Cardiac muscle cell (in vitro differentiated cells and primary cell): ENCODE measurements at regions not wholly inside any gene's neighbourhood (a gene's known extent, or its start where the extent isn't known, plus 50 kb on each side); places are given as distances from the start of the nearest gene placed in this dataset.

ENCODE experiments used
- DNase-seq, 2 donors: peaks; one replicate each; pipeline versions ENCODE4 v3.0.0 to v3.0.0-alpha.2; 2010 to 2017; ENCODE audit warnings: low read depth in 1 of 2, low spot score in 1 of 2
- H3K27ac ChIP-seq: fragments of 200-600 bp; sonication (generic); 2 replicates; pipeline ENCODE4 v1.5.1; 2016
- H3K27me3 ChIP-seq: fragments of 200-600 bp; sonication (generic); 2 replicates; pipeline ENCODE4 v1.6.0; 2016; ENCODE audit warnings: control low read depth
- H3K36me3 ChIP-seq: fragments of 200-600 bp; sonication (generic); 2 replicates; pipeline ENCODE4 v1.5.1; 2016; ENCODE audit warnings: control low read depth
- H3K4me1 ChIP-seq: fragments of 200-600 bp; sonication (generic); 2 replicates; pipeline ENCODE4 v1.8.1; 2017; ENCODE audit warnings: low read depth, mild to moderate bottlenecking, mixed run types
- H3K4me3 ChIP-seq: fragments of 200-600 bp; sonication (generic); 2 replicates; pipeline ENCODE4 v1.5.1; 2016; ENCODE audit warnings: mild to moderate bottlenecking
- H3K9me3 ChIP-seq: fragments of 200-600 bp; sonication (generic); 2 replicates; pipeline ENCODE4 v1.5.1; 2017; ENCODE audit warnings: low read depth, mild to moderate bottlenecking, control low read depth
- CTCF ChIP-seq: IDR thresholded peaks from 2 replicates; pipeline ENCODE4 v1.5.1; 2012; ENCODE audit warnings: low read depth, mild to moderate bottlenecking, low read length

- H3K4me1 ChIP-seq: peaks cover 6% of the 10 kb centered on the region
- no peak overlapping the region for H3K4me3 ChIP-seq
- no peak for DNase-seq
- H3K27me3 ChIP-seq: no peaks in the 10 kb centered on the region
- H3K9me3 ChIP-seq: no peaks in the 10 kb centered on the region
- no peak overlapping the region for H3K27ac ChIP-seq
- TF ChIP-seq CTCF: no peak
- H3K36me3 ChIP-seq: no peaks in the 10 kb centered on the region
These were observed 545.2 kb downstream of the STK39 start for GRCh38 chr2:167702227-167702626.

- no peaks in the 10 kb centered on the region for H3K27me3 ChIP-seq
- no peak overlapping the region for H3K27ac ChIP-seq
- H3K36me3 ChIP-seq: no peaks in the 10 kb centered on the region
- TF ChIP-seq CTCF: no peak
- H3K4me3 ChIP-seq: no peak overlapping the region
- H3K4me1 ChIP-seq: peaks cover 6% of the 10 kb centered on the region
- H3K9me3 ChIP-seq: no peaks in the 10 kb centered on the region
- DNase-seq: no peak
These were observed 545.7 kb downstream of the STK39 start for GRCh38 chr2:167701651-167702050.

- H3K4me3 ChIP-seq: no peak overlapping the region
- no peak for TF ChIP-seq CTCF
- DNase-seq: no peak
- peaks cover 3% of the 10 kb centered on the region for H3K4me1 ChIP-seq
- H3K27me3 ChIP-seq: no peaks in the 10 kb centered on the region
- H3K36me3 ChIP-seq: no peaks in the 10 kb centered on the region
- H3K9me3 ChIP-seq: no peaks in the 10 kb centered on the region
- H3K27ac ChIP-seq: no peak overlapping the region
These were observed 549.4 kb downstream of the STK39 start for GRCh38 chr2:167697948-167698347.

GRCh38 chr2:167697194-167697593 is 550.2 kb downstream of the STK39 start:
- no peak for TF ChIP-seq CTCF
- H3K9me3 ChIP-seq: no peaks in the 10 kb centered on the region
- peaks cover 5% of the 10 kb centered on the region for H3K4me1 ChIP-seq
- H3K27ac ChIP-seq: no peak overlapping the region
- H3K4me3 ChIP-seq: no peak overlapping the region
- no peaks in the 10 kb centered on the region for H3K27me3 ChIP-seq
- DNase-seq: no peak
- H3K36me3 ChIP-seq: no peaks in the 10 kb centered on the region

- H3K4me3 ChIP-seq: no peak overlapping the region
- no peaks in the 10 kb centered on the region for H3K36me3 ChIP-seq
- H3K27ac ChIP-seq: no peak overlapping the region
- H3K27me3 ChIP-seq: no peaks in the 10 kb centered on the region
- DNase-seq: no peak
- H3K9me3 ChIP-seq: no peaks in the 10 kb centered on the region
- no peak for TF ChIP-seq CTCF
- peaks cover 5% of the 10 kb centered on the region for H3K4me1 ChIP-seq
These were observed 554.5 kb downstream of the STK39 start for GRCh38 chr2:167692936-167693335.

GRCh38 chr2:167692191-167692590 is 555.2 kb downstream of the STK39 start:
- no peak overlapping the region for H3K27ac ChIP-seq
- DNase-seq: no peak
- no peak for TF ChIP-seq CTCF
- H3K4me1 ChIP-seq: peaks cover 5% of the 10 kb centered on the region
- H3K36me3 ChIP-seq: no peaks in the 10 kb centered on the region
- no peaks in the 10 kb centered on the region for H3K9me3 ChIP-seq
- no peaks in the 10 kb centered on the region for H3K27me3 ChIP-seq
- H3K4me3 ChIP-seq: no peak overlapping the region
